ENCODE measurements at regions not wholly inside any gene's neighbourhood (a gene's known extent, or its start where the extent isn't known, plus 50 kb on each side); places are given as distances from the start of the nearest gene placed in this dataset.

DNA sequence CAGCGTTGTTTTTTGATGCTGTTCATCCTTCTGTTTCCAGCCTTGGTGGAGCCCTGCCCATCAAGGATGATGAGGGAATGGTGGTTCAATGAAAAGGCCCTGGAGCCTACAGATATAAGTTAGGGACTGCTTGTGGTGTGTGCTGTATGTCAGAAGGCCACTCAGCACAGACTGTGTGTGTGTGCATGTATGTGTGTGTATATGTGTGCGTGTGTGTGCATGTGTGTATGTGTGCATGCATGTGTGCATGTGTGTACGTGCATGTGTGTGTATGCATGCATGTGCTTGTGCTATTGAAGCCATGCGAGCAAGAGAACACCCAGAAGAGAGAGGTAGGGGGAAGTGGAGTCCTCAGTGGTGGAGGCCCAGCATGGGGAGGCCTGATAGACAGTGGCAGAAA lies 304.9 kb downstream of the CYP26B1 start (continued):
- TF ChIP-seq GABPA (IDR thresholded peaks at IDR 0.05; ENCODE audit: borderline replicate concordance, insufficient read depth, low read length) (no peak), EZH2 (IDR thresholded peaks at IDR 0.05; ENCODE audit: low read depth, low read length, severe bottlenecking) (no peak), JUND (IDR thresholded peaks at IDR 0.05; ENCODE audit: low read length) (no peak), RFX5 (IDR thresholded peaks at IDR 0.05; ENCODE audit: borderline replicate concordance, low read depth, low read length) (no peak)
